Fibroblast of lung (primary cell): ENCODE measurements at regions not wholly inside any gene's neighbourhood (a gene's known extent, or its start where the extent isn't known, plus 50 kb on each side); places are given as distances from the start of the nearest gene placed in this dataset.

ENCODE experiments used
- DNase-seq, 2 donors: peaks; one replicate each; pipeline versions ENCODE4 v3.0.0 to v3.0.0-alpha.2; 2010; ENCODE audit warnings: low read depth in 2 of 2
- H2AFZ ChIP-seq: 2 replicates; pipeline ENCODE4 v1.5.1; 2012; ENCODE audit warnings: low read length, control low read depth, inconsistent platforms
- H3K27ac ChIP-seq: 2 replicates; pipeline ENCODE4 v1.5.1; 2011; ENCODE audit warnings: low read length, control low read depth; ENCODE audit not compliant: insufficient read depth
- H3K27me3 ChIP-seq: 2 replicates; pipeline ENCODE4 v1.5.1; 2011; ENCODE audit warnings: mild to moderate bottlenecking, low read length; ENCODE audit not compliant: control insufficient read depth, insufficient read depth
- H3K36me3 ChIP-seq: 2 replicates; pipeline ENCODE4 v1.5.1; 2011; ENCODE audit warnings: low read length; ENCODE audit not compliant: control insufficient read depth, insufficient read depth
- H3K4me1 ChIP-seq: 2 replicates; pipeline ENCODE4 v1.5.1; 2011; ENCODE audit warnings: low read length; ENCODE audit not compliant: control insufficient read depth, insufficient read depth; ENCODE audit errors: extremely low read depth
- H3K4me2 ChIP-seq: 2 replicates; pipeline ENCODE4 v1.5.1; 2011; ENCODE audit warnings: low read length, control low read depth; ENCODE audit not compliant: insufficient read depth; ENCODE audit errors: extremely low read depth
- H3K4me3 ChIP-seq, 4 experiments: fragments of 200-600 bp in 1 of 4; sonication (generic) in 1 of 4; replicated peaks in 1 of 4; 2 replicates each; pipeline ENCODE4 v1.5.1; 2011 to 2016; ENCODE audit warnings: low read length in 4 of 4, low read depth in 3 of 4, mild to moderate bottlenecking in 3 of 4, control low read depth in 2 of 4, inconsistent platforms in 1 of 4, mixed read lengths in 1 of 4; ENCODE audit not compliant: insufficient read depth in 1 of 4; ENCODE audit errors: control extremely low read depth in 1 of 4
- H3K79me2 ChIP-seq: 2 replicates; pipeline ENCODE4 v1.5.1; 2012; ENCODE audit warnings: mild to moderate bottlenecking, low read length, inconsistent platforms; ENCODE audit not compliant: control insufficient read depth, insufficient read depth
- H3K9ac ChIP-seq: 2 replicates; pipeline ENCODE4 v1.5.1; 2011; ENCODE audit warnings: mild to moderate bottlenecking, low read length, control low read depth; ENCODE audit not compliant: insufficient read depth
- H3K9me3 ChIP-seq: 2 replicates; pipeline ENCODE4 v1.5.1; 2012; ENCODE audit warnings: low read depth, low read length; ENCODE audit not compliant: control insufficient read depth, insufficient read depth
- H4K20me1 ChIP-seq: 2 replicates; pipeline ENCODE4 v1.5.1; 2011; ENCODE audit warnings: low read length; ENCODE audit not compliant: control insufficient read depth, insufficient read depth; ENCODE audit errors: extremely low read depth
- CTCF ChIP-seq, 2 donors: IDR thresholded peaks in 1 of 2; conservative IDR thresholded peaks in 1 of 2; 1 replicate in 1 of 2; 2 replicates in 1 of 2; pipeline ENCODE4 v1.5.1; 2011 to 2012; ENCODE audit warnings: low read length in 2 of 2, control low read depth in 1 of 2, inconsistent platforms in 1 of 2, low read depth in 1 of 2, mild to moderate bottlenecking in 1 of 2
- EZH2 ChIP-seq: IDR thresholded peaks from 2 replicates; pipeline ENCODE4 v1.5.1; 2012; ENCODE audit warnings: low read length, control low read depth, mild to moderate bottlenecking; ENCODE audit errors: missing control alignments

- Histone ChIP-seq H3K4me1 (peaks cover 20% of the 10 kb centered on the region), H3K9me3 (no peaks in the 10 kb centered on the region), H3K9ac (no peak overlapping the region), H3K27ac (no peak overlapping the region), H3K36me3 (no peaks in the 10 kb centered on the region), H4K20me1 (no peaks in the 10 kb centered on the region), H3K4me2 (no peak overlapping the region), H3K4me3 (no peak overlapping the region), H3K79me2 (no peaks in the 10 kb centered on the region), H3K27me3 (no peaks in the 10 kb centered on the region), H2AFZ (no peak overlapping the region)
- TF ChIP-seq EZH2 (no peak), CTCF (conservative IDR thresholded peaks at IDR 0.05 in 1 of 2, IDR thresholded peaks at IDR 0.05 in 1 of 2; ENCODE audit: low read depth in 1 of 2, low read length in 2 of 2) (no peak)
- DNase-seq = no peak
These were observed 103.8 kb upstream of the LIPC start for GRCh38 chr15:58327958-58328357.

GRCh38 chr15:58329211-58329610 lies 102.6 kb upstream of the LIPC start:
- no peaks in the 10 kb centered on the region for H3K36me3 ChIP-seq
- TF ChIP-seq CTCF (conservative IDR thresholded peaks at IDR 0.05 in 1 of 2, IDR thresholded peaks at IDR 0.05 in 1 of 2; ENCODE audit: low read depth in 1 of 2, low read length in 2 of 2) = no peak
- TF ChIP-seq EZH2 = no peak
- H3K4me3 ChIP-seq = no peak overlapping the region
- no peaks in the 10 kb centered on the region for H3K9me3 ChIP-seq
- no peak overlapping the region for H2AFZ ChIP-seq
- H3K4me2 ChIP-seq = no peak overlapping the region
- no peaks in the 10 kb centered on the region for H3K27me3 ChIP-seq
- H4K20me1 ChIP-seq = no peaks in the 10 kb centered on the region
- H3K4me1 ChIP-seq = peaks cover 24% of the 10 kb centered on the region
- no peak for DNase-seq
- H3K9ac ChIP-seq = no peak overlapping the region
- H3K27ac ChIP-seq = no peak overlapping the region
- no peaks in the 10 kb centered on the region for H3K79me2 ChIP-seq

GRCh38 chr15:58329781-58330671 lies 101.8 kb upstream of the LIPC start:
- peak in 1 of 2 donors; percentile 27 for DNase-seq
- Histone ChIP-seq H3K79me2 (no peaks in the 10 kb centered on the region), H3K27me3 (no peaks in the 10 kb centered on the region), H4K20me1 (no peaks in the 10 kb centered on the region), H3K4me3 (no peak overlapping the region), H3K4me2 (peak overlapping the region; percentile 11), H3K36me3 (no peaks in the 10 kb centered on the region), H2AFZ (no peak overlapping the region), H3K9me3 (no peaks in the 10 kb centered on the region), H3K9ac (no peak overlapping the region), H3K27ac (peak overlapping the region; percentile 51), H3K4me1 (peaks cover 24% of the 10 kb centered on the region)
- no peak for TF ChIP-seq EZH2
- no peak for TF ChIP-seq CTCF (conservative IDR thresholded peaks at IDR 0.05 in 1 of 2, IDR thresholded peaks at IDR 0.05 in 1 of 2; ENCODE audit: low read depth in 1 of 2, low read length in 2 of 2)
